GM18907 (cell line): ENCODE measurements at regions not wholly inside any gene's neighbourhood (a gene's known extent, or its start where the extent isn't known, plus 50 kb on each side); places are given as distances from the start of the nearest gene placed in this dataset.

Experiments
- ATAC-seq: cut with Tn5 transposase; IDR thresholded peaks from one replicate; pipeline ENCODE4 v1.9.1; 2021; ENCODE audit warnings: mild to moderate bottlenecking, moderate library complexity; ENCODE audit not compliant: unreplicated experiment

DNA sequence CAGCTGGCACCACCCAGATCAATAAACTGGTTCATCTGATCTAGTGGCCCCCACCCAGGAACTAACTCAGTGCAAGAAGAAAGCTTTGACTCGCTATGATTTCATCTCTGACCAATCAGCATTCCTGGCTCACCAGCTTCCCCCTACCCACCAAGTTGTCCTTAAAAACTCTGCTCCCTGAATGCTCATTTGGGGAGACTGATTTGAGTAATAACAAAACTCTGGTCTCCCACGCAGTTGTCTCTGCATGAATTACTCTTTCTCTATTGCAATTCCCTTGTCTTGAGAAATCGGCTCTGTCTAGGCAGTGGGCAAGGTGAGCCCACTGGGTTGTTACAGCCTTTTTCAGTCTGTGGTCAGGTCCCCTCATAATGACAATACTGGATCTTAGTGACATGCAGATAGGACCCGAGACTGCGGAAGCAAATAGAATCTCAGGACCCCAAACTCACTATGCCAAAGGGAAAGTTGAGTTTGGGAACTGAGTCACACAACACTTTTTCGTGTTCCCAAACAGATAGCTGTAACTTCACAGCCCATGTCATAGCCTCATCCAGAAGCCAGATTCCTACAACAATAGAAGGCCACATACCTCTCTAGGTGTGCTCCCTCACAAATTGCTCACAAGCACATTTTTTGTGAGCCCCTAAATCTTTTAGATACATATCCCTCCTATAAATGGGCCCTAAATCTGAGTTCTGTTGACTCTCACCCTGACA lies 175.2 kb upstream of the RAI14 start:
- ATAC-seq = no peak

DNA sequence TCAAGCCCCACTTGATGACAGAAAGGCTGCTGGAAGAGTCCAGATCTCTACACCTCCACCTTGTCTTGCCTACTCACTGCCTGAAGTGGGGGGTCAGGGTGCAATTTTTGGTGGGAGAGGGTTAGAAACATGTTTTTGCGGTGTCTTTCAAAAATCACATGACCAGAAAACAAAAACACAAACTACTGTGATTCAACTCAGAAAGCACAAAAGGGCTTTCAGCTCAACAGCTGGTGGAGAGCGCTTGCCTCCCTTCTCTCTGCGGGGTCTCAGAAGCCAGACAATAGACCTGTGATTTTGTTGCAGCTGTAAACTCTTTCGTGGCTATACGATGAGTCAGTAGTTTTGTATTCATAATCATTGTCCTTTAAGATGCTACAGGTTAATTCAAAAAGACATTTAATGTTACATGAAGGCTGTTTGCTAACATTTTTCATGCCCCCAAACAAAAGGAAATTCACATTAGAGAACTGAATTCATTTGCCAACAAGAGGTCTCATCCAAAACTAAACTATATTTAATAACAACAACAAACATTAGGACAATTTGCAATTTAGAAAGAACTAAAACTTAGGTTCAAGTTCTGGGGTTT lies 172.6 kb upstream of the RAI14 start:
- no peak for ATAC-seq

DNA sequence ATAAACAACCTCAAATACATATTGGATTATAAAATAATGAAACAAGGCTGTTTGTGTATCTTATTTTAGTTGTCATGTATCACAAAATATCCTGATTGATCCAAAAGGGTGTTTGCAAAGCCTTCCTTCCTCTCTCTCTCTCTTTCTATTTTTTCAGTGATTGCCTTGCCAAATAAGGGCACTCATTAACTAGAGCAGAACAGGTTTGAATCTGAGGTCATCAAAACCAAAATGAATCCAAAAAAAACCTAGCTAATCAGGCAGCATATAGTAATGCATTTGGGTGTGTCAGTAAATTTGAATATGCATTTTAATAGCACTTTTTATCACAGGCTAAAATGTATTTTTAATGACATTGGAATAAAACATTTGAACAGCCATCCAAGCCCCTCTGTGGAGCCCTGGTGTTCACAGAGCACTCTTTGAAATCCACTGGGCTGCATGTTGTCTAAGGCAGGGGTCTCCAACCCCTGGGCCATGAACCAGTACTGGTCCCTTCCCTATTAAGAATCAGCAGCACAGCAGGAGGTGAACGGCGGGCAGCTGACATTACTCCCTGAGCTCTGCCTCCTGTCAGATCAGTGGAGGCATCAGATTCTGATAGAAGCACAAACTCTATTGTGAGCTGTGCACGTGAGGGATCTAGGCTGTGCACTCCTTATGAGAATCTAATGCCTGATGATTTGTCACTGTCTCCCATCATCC lies 171.8 kb upstream of the RAI14 start:
- no peak for ATAC-seq

DNA sequence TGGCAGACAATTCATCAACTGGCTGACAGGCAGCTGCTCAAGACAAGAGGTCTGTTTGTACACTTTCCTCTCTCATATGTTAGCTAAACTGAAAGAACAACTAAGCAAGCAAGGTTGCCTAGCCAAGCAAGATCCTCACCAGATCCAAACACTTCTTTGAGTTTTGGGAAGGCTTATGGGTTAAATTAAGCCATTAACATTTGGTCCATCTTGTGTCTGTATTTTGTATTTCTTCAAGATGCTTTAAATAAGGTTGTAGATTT lies 170.4 kb upstream of the RAI14 start:
- no peak for ATAC-seq

- peak; percentile 61 for ATAC-seq
Measured at GRCh38 chr5:34486160-34486848, 169.8 kb upstream of the RAI14 start.

- no peak for ATAC-seq
Measured at GRCh38 chr5:34486849-34487158, 169.3 kb upstream of the RAI14 start.

DNA sequence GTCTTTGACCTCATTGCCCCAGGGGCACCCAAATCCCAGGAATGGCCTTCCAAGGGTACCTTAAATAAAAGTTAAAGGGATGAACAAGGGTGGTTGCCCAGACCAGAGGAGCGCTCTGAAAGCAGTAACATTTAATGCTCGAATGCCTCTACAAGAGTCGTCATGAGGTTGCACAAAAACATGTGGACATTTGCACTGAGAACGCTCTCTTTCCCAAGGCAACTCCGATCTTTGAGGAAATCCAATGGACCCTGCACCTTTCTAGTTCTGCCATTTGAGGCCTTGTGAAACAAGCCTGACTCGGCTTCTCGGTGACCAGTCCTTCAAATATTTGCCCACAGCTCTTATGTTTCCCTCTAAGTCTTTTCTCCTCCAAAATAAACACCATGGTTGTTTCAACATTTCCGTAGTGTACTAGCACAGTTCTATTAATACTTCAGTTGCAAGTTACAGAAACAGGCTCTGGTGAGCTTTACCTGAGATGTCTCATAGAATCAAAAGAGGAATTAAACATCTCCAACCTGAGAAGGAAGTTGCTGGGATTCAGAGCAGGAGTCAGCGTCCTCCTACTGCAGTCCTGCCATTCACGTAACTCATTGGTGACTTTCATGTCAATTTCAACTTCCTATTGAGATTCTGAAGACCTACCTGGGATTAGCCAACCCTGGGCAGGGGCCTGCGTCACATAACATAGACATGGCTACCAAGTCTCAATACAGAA lies 168.8 kb upstream of the RAI14 start:
- ATAC-seq = no peak

GRCh38 chr5:34487956-34488355 lies 168.2 kb upstream of the RAI14 start:
- ATAC-seq = no peak

- no peak for ATAC-seq
Measured at GRCh38 chr5:34488984-34489383, 167.1 kb upstream of the RAI14 start.

- ATAC-seq = no peak
Measured at GRCh38 chr5:34490506-34491250, 165.4 kb upstream of the RAI14 start.

DNA sequence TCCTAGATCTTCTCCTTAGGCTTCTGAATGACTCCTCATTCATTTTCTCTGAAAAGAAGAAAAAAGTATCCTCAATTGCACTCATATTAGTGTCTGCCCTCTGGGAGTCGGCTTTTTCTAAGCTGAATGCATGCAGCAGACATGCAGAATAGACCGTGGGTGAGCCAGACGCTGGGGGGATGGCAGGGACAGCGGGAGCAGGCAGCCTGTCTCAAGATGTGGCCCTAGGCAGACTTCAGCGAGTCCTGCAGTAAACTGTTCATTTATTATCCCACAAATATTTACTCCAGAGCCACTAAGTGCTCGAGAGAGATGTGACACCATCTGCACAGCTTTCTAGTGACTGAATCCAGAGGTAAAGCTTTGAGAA lies 164.9 kb upstream of the RAI14 start:
- no peak for ATAC-seq

DNA sequence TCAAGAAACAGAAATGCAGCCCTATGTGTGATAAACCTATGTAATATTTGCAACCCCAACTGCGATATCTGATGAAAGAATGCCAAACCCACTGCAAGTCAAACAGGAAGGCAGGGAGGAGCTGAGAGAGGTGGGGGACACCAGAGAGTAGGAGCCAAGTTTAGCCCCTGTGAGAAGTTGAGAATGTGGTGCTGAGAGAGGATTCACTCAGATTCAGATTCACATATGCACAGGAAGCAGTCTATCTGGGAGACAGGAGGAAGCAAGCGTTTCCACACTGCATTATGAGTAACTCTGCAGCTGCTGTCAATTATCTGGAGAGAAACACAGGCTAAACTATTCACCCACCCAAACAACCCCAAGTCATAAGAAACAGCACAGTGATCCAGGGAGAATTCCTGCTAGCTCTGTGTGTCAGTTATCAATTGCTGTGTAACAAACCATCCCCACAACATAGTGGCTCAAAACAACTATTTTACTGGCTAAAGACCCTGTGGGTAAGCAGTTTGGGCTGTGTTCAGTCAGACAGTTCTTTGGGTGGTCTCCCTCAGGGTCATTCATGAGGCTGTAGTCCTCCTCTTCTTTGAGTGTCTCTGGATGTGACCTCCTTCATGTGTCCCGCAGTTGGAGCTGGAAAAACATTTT lies 161.9 kb upstream of the RAI14 start:
- no peak for ATAC-seq

DNA sequence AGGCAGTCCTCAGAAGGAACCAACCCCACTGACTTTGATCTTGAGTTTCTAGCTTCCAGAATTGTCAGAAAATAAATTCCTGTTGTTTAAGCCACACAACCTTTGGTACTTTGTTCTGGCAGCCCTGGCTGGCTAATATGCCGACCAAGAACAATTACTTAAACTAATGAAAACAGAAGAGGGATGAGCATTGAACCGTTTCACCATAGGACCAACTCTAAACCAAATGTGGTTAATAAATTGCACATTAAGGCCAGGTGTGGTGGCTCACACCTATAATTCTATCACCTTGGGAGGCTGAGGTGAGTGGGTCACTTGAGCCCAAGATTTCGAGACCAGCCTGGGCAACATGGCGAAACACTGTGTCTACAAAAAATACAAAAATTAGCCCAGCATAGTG lies 160.9 kb upstream of the RAI14 start:
- ATAC-seq = no peak

- no peak for ATAC-seq
Measured at GRCh38 chr5:34496260-34496691, 159.9 kb upstream of the RAI14 start.

DNA sequence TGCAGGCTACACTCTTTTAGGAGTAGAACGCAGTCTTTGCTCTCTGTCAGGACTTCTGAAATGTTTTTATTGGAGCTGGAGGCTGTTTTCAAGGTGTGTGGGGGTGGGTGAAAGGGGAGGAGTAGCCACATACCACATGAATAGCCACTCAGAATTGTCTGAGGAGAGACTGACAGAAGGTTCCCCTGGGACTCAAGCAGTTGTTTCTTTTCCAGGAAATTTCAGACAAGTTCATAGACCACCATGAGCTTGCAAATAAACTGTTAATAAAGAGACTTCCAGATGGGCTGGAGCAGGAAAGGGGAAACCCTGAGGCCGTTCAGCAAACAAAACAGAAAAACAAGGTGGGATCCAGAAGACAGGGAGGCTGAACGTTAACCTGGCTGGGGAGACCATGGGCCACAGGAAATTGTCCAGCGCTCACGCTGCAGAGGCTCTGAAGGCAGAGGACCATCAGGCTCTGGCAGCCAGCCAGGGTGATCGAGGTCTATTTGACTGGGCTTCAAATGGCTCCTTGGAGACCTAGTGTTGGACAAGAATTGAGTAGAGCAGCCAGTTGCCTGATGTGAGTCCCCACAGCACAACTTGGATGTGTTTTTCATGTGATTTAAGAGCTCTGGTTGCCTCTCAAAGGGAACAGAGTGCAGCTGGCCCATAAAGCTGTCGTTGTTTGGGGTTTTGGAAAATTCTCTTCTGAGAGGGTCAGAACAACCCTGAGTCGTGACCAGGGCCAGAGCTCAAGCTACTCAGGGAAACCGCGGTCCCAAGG lies 159.2 kb upstream of the RAI14 start:
- no peak for ATAC-seq

DNA sequence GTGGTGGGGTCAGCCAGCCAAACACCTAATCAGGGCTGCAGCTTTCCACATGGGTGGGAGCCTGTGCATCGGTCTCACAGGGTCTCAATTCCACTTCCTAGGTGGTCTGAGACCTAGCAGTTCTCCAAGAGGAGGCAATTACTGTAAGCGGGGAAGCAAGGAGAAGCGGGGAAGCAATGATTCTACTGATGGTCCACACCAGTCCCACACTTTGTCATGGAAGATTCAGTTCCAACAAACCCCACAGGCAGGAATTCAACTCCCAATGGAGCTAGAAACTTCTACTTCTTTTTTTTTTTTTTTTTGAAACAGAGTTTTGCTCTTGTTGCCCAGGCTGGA lies 158.7 kb upstream of the RAI14 start:
- ATAC-seq = no peak

- no peak for ATAC-seq
Measured at GRCh38 chr5:34498572-34498971, 157.6 kb upstream of the RAI14 start.

DNA sequence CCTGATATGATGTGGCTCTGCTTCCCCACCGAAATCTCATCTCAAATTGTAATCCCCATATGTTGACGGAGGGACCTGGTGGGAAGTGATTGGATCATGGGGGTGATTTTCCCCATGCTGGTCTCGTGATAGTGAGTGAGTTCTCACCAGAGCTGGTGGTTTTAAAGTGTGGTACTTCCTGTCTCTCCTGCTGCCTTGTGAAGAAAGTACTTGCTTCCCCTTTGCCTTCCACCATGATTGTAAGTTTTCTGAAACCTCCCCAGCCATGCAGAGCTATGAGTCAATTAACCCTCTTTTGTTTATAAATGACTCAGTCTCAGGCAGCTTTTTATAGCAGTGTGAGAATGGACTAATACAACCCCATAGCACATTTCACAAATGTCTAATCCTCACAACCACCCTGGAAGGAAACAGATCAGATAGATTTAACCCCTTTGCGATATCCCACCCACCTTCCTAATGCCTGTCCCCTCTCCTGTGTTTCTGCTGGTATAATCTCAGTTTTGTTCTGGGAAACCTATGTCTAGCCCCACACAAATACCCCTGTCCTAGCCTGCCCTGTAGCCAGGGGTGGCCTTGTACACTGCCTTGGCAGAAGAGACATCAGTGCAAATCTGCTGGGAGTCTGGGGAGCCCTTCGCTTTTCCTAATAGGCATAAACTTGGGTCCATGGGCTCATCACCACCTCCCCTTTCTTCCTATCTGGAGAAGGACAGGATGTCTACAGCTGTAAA lies 157.0 kb upstream of the RAI14 start:
- peak; percentile 94 for ATAC-seq

- ATAC-seq = no peak
Measured at GRCh38 chr5:34500236-34500847, 155.8 kb upstream of the RAI14 start.
